ENCODE measurements at regions not wholly inside any gene's neighbourhood (a gene's known extent, or its start where the extent isn't known, plus 50 kb on each side); places are given as distances from the start of the nearest gene placed in this dataset.

- no peaks in the 10 kb centered on the region for H3K27me3 ChIP-seq (replicated peaks; ENCODE audit: control insufficient read depth, insufficient read depth, low read length)
- no peak overlapping the region for H3K4me3 ChIP-seq (ENCODE audit: low read depth, low read length)
- no peak for TF ChIP-seq CTCF (IDR thresholded peaks at IDR 0.05; ENCODE audit: insufficient read depth in 1 of 2, low read depth in 1 of 2, low read length in 1 of 2, severe bottlenecking in 1 of 2, unreplicated experiment in 1 of 2)
- Mint-ChIP-seq H3K9me3 (ENCODE audit: unreplicated experiment) (no peaks in the 10 kb centered on the region), H3K36me3 (ENCODE audit: insufficient read depth, unreplicated experiment) (no peaks in the 10 kb centered on the region), H3K4me1 (ENCODE audit: low read depth, unreplicated experiment) (peaks cover 9% of the 10 kb centered on the region), H3K27me3 (ENCODE audit: insufficient read depth, unreplicated experiment) (no peaks in the 10 kb centered on the region), H3K27ac (ENCODE audit: unreplicated experiment) (no peak overlapping the region), H3K4me3 (ENCODE audit: unreplicated experiment) (no peak overlapping the region)
- no peaks in the 10 kb centered on the region for H3K9me3 ChIP-seq
- no peaks in the 10 kb centered on the region for H3K4me1 ChIP-seq
- no peaks in the 10 kb centered on the region; the same call in 1 of the 2 replicates for H3K36me3 ChIP-seq (ENCODE audit: control insufficient read depth, insufficient read depth, low read length)
- intact Hi-C loops (cut with micrococcal nuclease; ENCODE audit: unreplicated experiment) = no loop called here
- CTCF ChIA-PET = no interaction called here
- no TSS peak for BruUV-seq (replicated peaks)
- DNase-seq = no peak
- POLR2A ChIA-PET = no interaction called here
Observed at GRCh38 chr7:156460858-156461627, 179.5 kb upstream of the RNF32 start.

GRCh38 chr7:156459582-156459981 is 181.0 kb upstream of the RNF32 start:
- TF ChIP-seq CTCF (IDR thresholded peaks at IDR 0.05; ENCODE audit: insufficient read depth in 1 of 2, low read depth in 1 of 2, low read length in 1 of 2, severe bottlenecking in 1 of 2, unreplicated experiment in 1 of 2) = no peak
- no peak for DNase-seq
- no peaks in the 10 kb centered on the region for H3K27me3 Mint-ChIP-seq (ENCODE audit: insufficient read depth, unreplicated experiment)
- no peaks in the 10 kb centered on the region; the same call in 1 of the 2 replicates for H3K36me3 ChIP-seq (ENCODE audit: control insufficient read depth, insufficient read depth, low read length)
- H3K27ac Mint-ChIP-seq (ENCODE audit: unreplicated experiment) = no peak overlapping the region
- no peaks in the 10 kb centered on the region for H3K4me1 ChIP-seq
- intact Hi-C loops (cut with micrococcal nuclease; ENCODE audit: unreplicated experiment) = no loop called here
- H3K9me3 Mint-ChIP-seq (ENCODE audit: unreplicated experiment) = no peaks in the 10 kb centered on the region
- H3K9me3 ChIP-seq = no peaks in the 10 kb centered on the region
- no peaks in the 10 kb centered on the region for H3K27me3 ChIP-seq (replicated peaks; ENCODE audit: control insufficient read depth, insufficient read depth, low read length)
- no peak overlapping the region for H3K4me3 Mint-ChIP-seq (ENCODE audit: unreplicated experiment)
- BruUV-seq (replicated peaks) = no TSS peak
- POLR2A ChIA-PET = no interaction called here
- H3K4me1 Mint-ChIP-seq (ENCODE audit: low read depth, unreplicated experiment) = peaks cover 9% of the 10 kb centered on the region
- H3K4me3 ChIP-seq (ENCODE audit: low read depth, low read length) = no peak overlapping the region
- H3K36me3 Mint-ChIP-seq (ENCODE audit: insufficient read depth, unreplicated experiment) = no peaks in the 10 kb centered on the region
- CTCF ChIA-PET = no interaction called here

- Histone ChIP-seq H3K36me3 (ENCODE audit: control insufficient read depth, insufficient read depth, low read length) (no peaks in the 10 kb centered on the region; the same call in 1 of the 2 replicates), H3K4me1 (no peaks in the 10 kb centered on the region), H3K9me3 (no peaks in the 10 kb centered on the region), H3K4me3 (ENCODE audit: low read depth, low read length) (no peak overlapping the region), H3K27me3 (replicated peaks; ENCODE audit: control insufficient read depth, insufficient read depth, low read length) (no peaks in the 10 kb centered on the region)
- POLR2A ChIA-PET = no interaction called here
- Mint-ChIP-seq H3K4me3 (ENCODE audit: unreplicated experiment) (no peak overlapping the region), H3K27ac (ENCODE audit: unreplicated experiment) (no peak overlapping the region), H3K36me3 (ENCODE audit: insufficient read depth, unreplicated experiment) (no peaks in the 10 kb centered on the region), H3K9me3 (ENCODE audit: unreplicated experiment) (no peaks in the 10 kb centered on the region), H3K27me3 (ENCODE audit: insufficient read depth, unreplicated experiment) (no peaks in the 10 kb centered on the region), H3K4me1 (ENCODE audit: low read depth, unreplicated experiment) (peaks cover 9% of the 10 kb centered on the region)
- CTCF ChIA-PET = no interaction called here
- DNase-seq = no peak
- no peak for TF ChIP-seq CTCF (IDR thresholded peaks at IDR 0.05; ENCODE audit: insufficient read depth in 1 of 2, low read depth in 1 of 2, low read length in 1 of 2, severe bottlenecking in 1 of 2, unreplicated experiment in 1 of 2)
- intact Hi-C loops (cut with micrococcal nuclease; ENCODE audit: unreplicated experiment) = no loop called here
- no TSS peak for BruUV-seq (replicated peaks)
Observed at GRCh38 chr7:156459067-156459466, 181.5 kb upstream of the RNF32 start.
